T follicular helper cell (primary cell): ENCODE measurements at regions not wholly inside any gene's neighbourhood (a gene's known extent, or its start where the extent isn't known, plus 50 kb on each side); places are given as distances from the start of the nearest gene placed in this dataset.

ENCODE experiments used
- DNase-seq: peaks from one replicate; pipeline ENCODE4 v3.0.0-alpha.2; 2020; ENCODE audit warnings: low read depth

- DNase-seq = no peak
Measured at GRCh38 chr3:56896357-56896756, 94.6 kb upstream of the ARHGEF3 start.

- no peak for DNase-seq
Measured at GRCh38 chr3:56894881-56895431, 93.2 kb upstream of the ARHGEF3 start.

- peak; percentile 39 for DNase-seq
Measured at GRCh38 chr3:56890448-56891091, 88.8 kb upstream of the ARHGEF3 start.

GRCh38 chr3:56889131-56889530 is 87.4 kb upstream of the ARHGEF3 start:
- DNase-seq = no peak

GRCh38 chr3:56887402-56888025 is 85.8 kb upstream of the ARHGEF3 start:
- no peak for DNase-seq

GRCh38 chr3:56886314-56886713 is 84.6 kb upstream of the ARHGEF3 start:
- no peak for DNase-seq

- no peak for DNase-seq
Measured at GRCh38 chr3:56885879-56886278, 84.1 kb upstream of the ARHGEF3 start.

GRCh38 chr3:56885453-56885852 is 83.7 kb upstream of the ARHGEF3 start:
- DNase-seq = no peak

GRCh38 chr3:56884387-56884786 is 82.6 kb upstream of the ARHGEF3 start:
- DNase-seq = no peak

- DNase-seq = no peak
Measured at GRCh38 chr3:56883828-56884227, 82.1 kb upstream of the ARHGEF3 start.

- no peak for DNase-seq
Measured at GRCh38 chr3:56882896-56883295, 81.1 kb upstream of the ARHGEF3 start.

- no peak for DNase-seq
Measured at GRCh38 chr3:56881841-56882240, 80.1 kb upstream of the ARHGEF3 start.

- no peak for DNase-seq
Measured at GRCh38 chr3:56880720-56881575, 79.2 kb upstream of the ARHGEF3 start.

GRCh38 chr3:56879436-56880215 is 77.9 kb upstream of the ARHGEF3 start:
- DNase-seq = no peak

- DNase-seq = peak; percentile 13
Measured at GRCh38 chr3:56878074-56878473, 76.3 kb upstream of the ARHGEF3 start.

GRCh38 chr3:56876916-56877315 is 75.2 kb upstream of the ARHGEF3 start:
- DNase-seq = no peak

- no peak for DNase-seq
Measured at GRCh38 chr3:56874269-56874668, 72.5 kb upstream of the ARHGEF3 start.

GRCh38 chr3:56870436-56870835 is 68.7 kb upstream of the ARHGEF3 start:
- DNase-seq = no peak

GRCh38 chr3:56869157-56869889 is 67.6 kb upstream of the ARHGEF3 start:
- no peak for DNase-seq

- DNase-seq = no peak
Measured at GRCh38 chr3:56868706-56869105, 67.0 kb upstream of the ARHGEF3 start.

- DNase-seq = no peak
Measured at GRCh38 chr3:56867671-56868070, 65.9 kb upstream of the ARHGEF3 start.
